CD8-positive, alpha-beta memory T cell (primary cell): ENCODE measurements at regions not wholly inside any gene's neighbourhood (a gene's known extent, or its start where the extent isn't known, plus 50 kb on each side); places are given as distances from the start of the nearest gene placed in this dataset.

ENCODE experiments used
- CTCF ChIA-PET: fragments of 350-600 bp; sonication (Branson Sonifier 250); formaldehyde crosslinking; loops from one replicate; lab custom pipeline; 2021; ENCODE audit warnings: antibody characterized with exemption; lab: Charles Lee
- POLR2A ChIA-PET: fragments of 350-600 bp; sonication (Branson Sonifier 250); formaldehyde crosslinking; loops from one replicate; lab custom pipeline; 2021; ENCODE audit warnings: antibody characterized with exemption; lab: Charles Lee
- DNase-seq, 5 donors: peaks; one replicate each; pipeline versions ENCODE4 v3.0.0 to v3.0.0-alpha.2; 2020 to 2022; ENCODE audit warnings: mixed read lengths in 1 of 5
- H3K27ac ChIP-seq: one replicate; pipeline ENCODE4 v1.7.0; 2013; ENCODE audit warnings: low read depth, mild to moderate bottlenecking, low read length, moderate library complexity
- H3K27me3 ChIP-seq: 2 replicates; pipeline ENCODE4 v1.7.0; 2013; ENCODE audit warnings: low read length, mild to moderate bottlenecking; ENCODE audit not compliant: insufficient read depth, poor library complexity, severe bottlenecking
- H3K36me3 ChIP-seq: 2 replicates; pipeline ENCODE4 v1.7.0; 2013; ENCODE audit warnings: mild to moderate bottlenecking, low read length, moderate library complexity; ENCODE audit not compliant: insufficient read depth
- H3K4me1 ChIP-seq: 2 replicates; pipeline ENCODE4 v1.7.0; 2013; ENCODE audit warnings: mild to moderate bottlenecking, low read length, moderate library complexity; ENCODE audit not compliant: insufficient read depth
- H3K4me3 ChIP-seq: 2 replicates; pipeline ENCODE4 v1.7.0; 2013; ENCODE audit warnings: mild to moderate bottlenecking, low read length
- H3K9me3 ChIP-seq: 2 replicates; pipeline ENCODE4 v1.7.0; 2013; ENCODE audit warnings: mild to moderate bottlenecking, low read length
- H3K27ac Mint-ChIP-seq, 8 donors: one replicate each; pipeline ENCODE4 v1.8.0; 2020 to 2021; ENCODE audit warnings: mixed read lengths in 8 of 8, mild to moderate bottlenecking in 6 of 8, inconsistent platforms in 3 of 8, moderate library complexity in 3 of 8
- H3K27me3 Mint-ChIP-seq, 2 donors: one replicate each; pipeline ENCODE4 v1.8.0; 2020 to 2021; ENCODE audit warnings: mixed read lengths in 2 of 2, mild to moderate bottlenecking in 1 of 2, moderate library complexity in 1 of 2
- H3K36me3 Mint-ChIP-seq, 3 donors: one replicate each; pipeline ENCODE4 v1.8.0; 2020 to 2021; ENCODE audit warnings: mixed read lengths in 3 of 3, inconsistent platforms in 1 of 3, mild to moderate bottlenecking in 1 of 3
- H3K4me1 Mint-ChIP-seq, 3 donors: one replicate each; pipeline ENCODE4 v1.8.0; 2020 to 2021; ENCODE audit warnings: mixed read lengths in 3 of 3, inconsistent platforms in 1 of 3, mild to moderate bottlenecking in 1 of 3
- H3K4me3 Mint-ChIP-seq, 7 donors: one replicate each; pipeline ENCODE4 v1.8.0; 2020 to 2021; ENCODE audit warnings: mixed read lengths in 7 of 7, mild to moderate bottlenecking in 6 of 7, moderate library complexity in 4 of 7, inconsistent platforms in 2 of 7
- H3K9me3 Mint-ChIP-seq, 5 donors: one replicate each; pipeline ENCODE4 v1.8.0; 2020 to 2022; ENCODE audit warnings: mixed read lengths in 5 of 5, mild to moderate bottlenecking in 3 of 5, moderate library complexity in 2 of 5, inconsistent platforms in 1 of 5

- CTCF ChIA-PET = no interaction called here
- Histone ChIP-seq H3K27ac (no peak overlapping the region), H3K4me3 (no peak overlapping the region), H3K36me3 (no peaks in the 10 kb centered on the region), H3K4me1 (no peaks in the 10 kb centered on the region), H3K27me3 (no peaks in the 10 kb centered on the region), H3K9me3 (no peaks in the 10 kb centered on the region)
- Mint-ChIP-seq H3K9me3 (peaks cover 2 to 20% (median 6%) of the 10 kb centered on the region in 5 donors), H3K4me1 (no peaks in the 10 kb centered on the region), H3K36me3 (no peaks in the 10 kb centered on the region), H3K4me3 (no peak overlapping the region), H3K27ac (no peak overlapping the region), H3K27me3 (no peaks in the 10 kb centered on the region)
- no peak for DNase-seq
- POLR2A ChIA-PET = no interaction called here
Measured at GRCh38 chr2:83305758-83306378, 1153.2 kb downstream of the SUCLG1 start.

- ChIA-PET CTCF (no interaction called here), POLR2A (no interaction called here)
- H3K4me1 Mint-ChIP-seq = no peaks in the 10 kb centered on the region
- H3K27ac ChIP-seq = no peak overlapping the region
- H3K4me3 Mint-ChIP-seq = no peak overlapping the region
- H3K4me1 ChIP-seq = no peaks in the 10 kb centered on the region
- H3K27me3 Mint-ChIP-seq = no peaks in the 10 kb centered on the region
- H3K9me3 ChIP-seq = no peaks in the 10 kb centered on the region
- DNase-seq = no peak
- no peaks in the 10 kb centered on the region for H3K27me3 ChIP-seq
- no peaks in the 10 kb centered on the region for H3K36me3 Mint-ChIP-seq
- H3K27ac Mint-ChIP-seq = no peak overlapping the region
- peaks cover 0 to 19% (median 3%) of the 10 kb centered on the region in 5 donors for H3K9me3 Mint-ChIP-seq
- H3K4me3 ChIP-seq = no peak overlapping the region
- no peaks in the 10 kb centered on the region for H3K36me3 ChIP-seq
Measured at GRCh38 chr2:83291083-83291482, 1168.0 kb downstream of the SUCLG1 start.

- H3K9me3 ChIP-seq = no peaks in the 10 kb centered on the region
- Mint-ChIP-seq H3K9me3 (peaks cover 5 to 16% (median 8%) of the 10 kb centered on the region in 5 donors), H3K4me1 (no peaks in the 10 kb centered on the region), H3K36me3 (no peaks in the 10 kb centered on the region), H3K27me3 (no peaks in the 10 kb centered on the region), H3K4me3 (no peak overlapping the region), H3K27ac (no peak overlapping the region)
- no peaks in the 10 kb centered on the region for H3K27me3 ChIP-seq
- ChIA-PET POLR2A (no interaction called here), CTCF (no interaction called here)
- H3K4me1 ChIP-seq = no peaks in the 10 kb centered on the region
- no peak for DNase-seq
- no peak overlapping the region for H3K27ac ChIP-seq
- no peak overlapping the region for H3K4me3 ChIP-seq
- H3K36me3 ChIP-seq = no peaks in the 10 kb centered on the region
Measured at GRCh38 chr2:83282841-83283240, 1176.2 kb downstream of the SUCLG1 start.

GRCh38 chr2:83282043-83282795 lies 1176.9 kb downstream of the SUCLG1 start:
- no peak overlapping the region for H3K27ac Mint-ChIP-seq
- H3K27ac ChIP-seq = no peak overlapping the region
- no peak overlapping the region for H3K4me3 ChIP-seq
- no peak for DNase-seq
- CTCF ChIA-PET = no interaction called here
- H3K27me3 Mint-ChIP-seq = no peaks in the 10 kb centered on the region
- H3K4me1 ChIP-seq = no peaks in the 10 kb centered on the region
- H3K4me3 Mint-ChIP-seq = no peak overlapping the region
- H3K36me3 ChIP-seq = no peaks in the 10 kb centered on the region
- H3K36me3 Mint-ChIP-seq = no peaks in the 10 kb centered on the region
- H3K9me3 Mint-ChIP-seq = peaks cover 5 to 14% (median 8%) of the 10 kb centered on the region in 5 donors
- H3K27me3 ChIP-seq = no peaks in the 10 kb centered on the region
- H3K9me3 ChIP-seq = no peaks in the 10 kb centered on the region
- H3K4me1 Mint-ChIP-seq = no peaks in the 10 kb centered on the region
- POLR2A ChIA-PET = no interaction called here

GRCh38 chr2:83280391-83280790 lies 1178.7 kb downstream of the SUCLG1 start:
- no peak overlapping the region for H3K4me3 Mint-ChIP-seq
- Histone ChIP-seq H3K36me3 (no peaks in the 10 kb centered on the region), H3K4me1 (no peaks in the 10 kb centered on the region), H3K4me3 (no peak overlapping the region), H3K9me3 (no peaks in the 10 kb centered on the region), H3K27ac (no peak overlapping the region), H3K27me3 (no peaks in the 10 kb centered on the region)
- POLR2A ChIA-PET = no interaction called here
- H3K9me3 Mint-ChIP-seq = peaks cover 5 to 22% (median 9%) of the 10 kb centered on the region in 5 donors
- no peaks in the 10 kb centered on the region for H3K27me3 Mint-ChIP-seq
- no peaks in the 10 kb centered on the region for H3K4me1 Mint-ChIP-seq
- DNase-seq = no peak
- H3K36me3 Mint-ChIP-seq = no peaks in the 10 kb centered on the region
- CTCF ChIA-PET = no interaction called here
- no peak overlapping the region for H3K27ac Mint-ChIP-seq

GRCh38 chr2:83273322-83273721 lies 1185.8 kb downstream of the SUCLG1 start:
- POLR2A ChIA-PET = no interaction called here
- Histone ChIP-seq H3K9me3 (no peaks in the 10 kb centered on the region), H3K27me3 (no peaks in the 10 kb centered on the region), H3K4me1 (no peaks in the 10 kb centered on the region), H3K27ac (no peak overlapping the region), H3K36me3 (no peaks in the 10 kb centered on the region), H3K4me3 (no peak overlapping the region)
- Mint-ChIP-seq H3K27me3 (no peaks in the 10 kb centered on the region), H3K27ac (no peak overlapping the region), H3K4me3 (no peak overlapping the region), H3K9me3 (peaks cover 2 to 17% (median 9%) of the 10 kb centered on the region in 5 donors), H3K4me1 (no peaks in the 10 kb centered on the region), H3K36me3 (no peaks in the 10 kb centered on the region)
- no peak for DNase-seq
- CTCF ChIA-PET = no interaction called here

DNA sequence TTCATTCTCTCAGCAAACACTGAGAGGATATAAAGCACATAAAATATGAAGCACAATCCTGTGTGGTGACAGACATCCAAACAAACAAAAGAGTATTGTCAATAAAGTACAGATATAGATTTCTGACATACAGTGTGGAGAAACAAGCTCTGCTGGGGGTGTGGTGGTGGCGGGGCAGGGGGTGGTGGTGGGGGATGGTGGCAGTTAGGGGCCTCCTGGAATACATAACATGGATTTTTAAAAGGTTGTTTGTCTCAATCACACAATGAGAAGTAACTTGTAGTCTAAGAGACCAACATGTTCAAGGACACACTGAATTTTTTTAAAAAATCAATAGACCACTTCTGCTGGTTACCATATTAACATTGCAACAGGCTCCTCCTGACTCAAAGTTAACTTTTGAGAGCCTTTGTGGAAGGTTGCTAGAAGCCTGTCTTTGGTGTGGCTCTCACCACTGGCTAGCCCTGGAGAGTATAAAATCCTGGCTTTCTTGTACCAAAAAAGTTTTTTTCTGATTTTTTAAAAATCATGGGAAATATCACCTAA lies 1197.4 kb downstream of the SUCLG1 start:
- Mint-ChIP-seq H3K27me3 (no peaks in the 10 kb centered on the region), H3K27ac (no peak overlapping the region), H3K9me3 (peaks cover 8 to 30% (median 11%) of the 10 kb centered on the region in 5 donors), H3K4me1 (no peaks in the 10 kb centered on the region), H3K4me3 (no peak overlapping the region), H3K36me3 (no peaks in the 10 kb centered on the region)
- Histone ChIP-seq H3K4me1 (no peaks in the 10 kb centered on the region), H3K27me3 (no peaks in the 10 kb centered on the region), H3K4me3 (no peak overlapping the region), H3K9me3 (no peaks in the 10 kb centered on the region), H3K27ac (no peak overlapping the region), H3K36me3 (no peaks in the 10 kb centered on the region)
- ChIA-PET POLR2A (no interaction called here), CTCF (no interaction called here)
- no peak for DNase-seq

DNA sequence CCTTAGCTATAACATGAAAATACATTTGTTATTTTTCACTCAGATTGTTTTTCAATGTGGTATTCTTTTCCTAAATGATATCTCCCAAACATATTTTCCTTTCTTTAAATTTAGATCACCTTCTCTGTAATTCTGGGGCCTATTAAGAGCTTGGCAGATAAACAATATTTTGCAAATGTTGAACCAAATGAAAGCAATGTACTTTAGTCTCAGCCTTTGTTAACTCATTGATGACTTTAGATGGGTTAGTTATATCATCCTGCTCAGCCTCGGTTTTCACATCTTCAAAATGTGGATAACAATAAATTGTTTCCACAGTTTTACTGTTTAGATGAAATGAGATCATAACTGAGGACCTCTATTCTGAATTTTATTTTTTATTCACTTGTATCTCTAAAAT lies 1205.2 kb downstream of the SUCLG1 start:
- H3K4me3 ChIP-seq = no peak overlapping the region
- ChIA-PET CTCF (no interaction called here), POLR2A (no interaction called here)
- no peaks in the 10 kb centered on the region for H3K4me1 Mint-ChIP-seq
- peaks cover 2 to 18% (median 10%) of the 10 kb centered on the region in 5 donors for H3K9me3 Mint-ChIP-seq
- peaks cover 0 to 2% of the 10 kb centered on the region in 2 donors for H3K27me3 Mint-ChIP-seq
- no peaks in the 10 kb centered on the region for H3K9me3 ChIP-seq
- H3K36me3 Mint-ChIP-seq = no peaks in the 10 kb centered on the region
- H3K36me3 ChIP-seq = no peaks in the 10 kb centered on the region
- H3K27me3 ChIP-seq = no peaks in the 10 kb centered on the region
- H3K4me1 ChIP-seq = no peaks in the 10 kb centered on the region
- no peak overlapping the region for H3K27ac Mint-ChIP-seq
- DNase-seq = no peak
- no peak overlapping the region for H3K27ac ChIP-seq
- H3K4me3 Mint-ChIP-seq = no peak overlapping the region
